GM19468 (cell line): ENCODE measurements at regions not wholly inside any gene's neighbourhood (a gene's known extent, or its start where the extent isn't known, plus 50 kb on each side); places are given as distances from the start of the nearest gene placed in this dataset.
"Not testable (repeated sequence)": the region's sequence is repeated elsewhere in the genome, so short reads cannot be mapped to it uniquely, and the experiment has no call there.

ENCODE experiments used
- ATAC-seq: cut with Tn5 transposase; IDR thresholded peaks from one replicate; pipeline ENCODE4 v1.9.1; 2021; ENCODE audit warnings: mild to moderate bottlenecking, moderate library complexity, moderate number of reproducible peaks; ENCODE audit not compliant: unreplicated experiment; ENCODE audit errors: extremely low read depth

GRCh38 chr4:138113819-138114400 lies 128.2 kb downstream of the SLC7A11 start:
- ATAC-seq = no peak

DNA sequence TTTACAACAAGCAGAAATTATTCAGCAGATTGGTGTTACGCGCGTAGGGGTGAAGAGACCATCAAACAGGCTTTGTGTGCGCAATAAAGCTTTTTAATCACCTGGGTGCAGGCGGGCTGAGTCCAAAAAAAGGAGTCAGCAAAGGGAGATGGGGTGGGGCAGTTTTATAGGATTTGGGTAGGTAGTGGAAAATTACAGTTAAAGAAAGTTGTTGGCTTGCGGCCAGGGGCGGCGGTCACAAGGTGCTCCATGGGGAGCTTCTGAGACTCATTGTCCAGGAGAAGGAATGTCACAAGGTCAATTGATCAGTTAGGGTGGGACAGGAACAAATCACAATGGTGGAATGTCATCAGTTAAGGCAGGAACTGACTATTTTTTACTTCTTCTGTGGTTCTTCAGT lies 129.3 kb downstream of the SLC7A11 start:
- not testable (repeated sequence) for ATAC-seq

- ATAC-seq = no peak
These were observed 129.8 kb downstream of the SLC7A11 start for GRCh38 chr4:138112389-138112788.

DNA sequence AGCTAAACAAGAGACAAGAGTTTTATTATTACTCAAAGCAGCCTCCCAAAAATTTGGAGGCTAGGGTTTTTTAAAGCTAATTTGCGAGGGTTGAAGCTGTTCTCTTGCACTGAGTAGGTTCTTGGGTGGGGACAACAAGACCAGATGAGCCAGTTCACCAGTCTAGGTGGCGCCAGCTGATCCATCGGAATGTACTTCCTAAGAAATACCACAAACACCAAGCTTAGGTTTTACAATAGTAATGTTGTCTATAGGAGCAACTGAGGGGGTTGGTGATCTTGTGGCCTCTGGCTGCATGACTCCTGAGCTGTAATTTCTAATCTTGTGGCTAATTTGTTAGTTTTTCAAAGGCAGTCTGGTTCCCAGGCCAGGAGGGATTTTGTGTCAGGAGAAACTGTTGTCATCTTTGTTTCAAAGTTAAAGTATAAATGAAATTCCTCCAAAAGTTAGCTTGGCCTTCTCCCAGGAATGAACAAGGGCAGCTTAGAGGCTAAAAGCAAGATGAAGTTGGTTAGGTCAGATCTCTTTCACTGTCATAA lies 130.6 kb downstream of the SLC7A11 start:
- no peak for ATAC-seq

DNA sequence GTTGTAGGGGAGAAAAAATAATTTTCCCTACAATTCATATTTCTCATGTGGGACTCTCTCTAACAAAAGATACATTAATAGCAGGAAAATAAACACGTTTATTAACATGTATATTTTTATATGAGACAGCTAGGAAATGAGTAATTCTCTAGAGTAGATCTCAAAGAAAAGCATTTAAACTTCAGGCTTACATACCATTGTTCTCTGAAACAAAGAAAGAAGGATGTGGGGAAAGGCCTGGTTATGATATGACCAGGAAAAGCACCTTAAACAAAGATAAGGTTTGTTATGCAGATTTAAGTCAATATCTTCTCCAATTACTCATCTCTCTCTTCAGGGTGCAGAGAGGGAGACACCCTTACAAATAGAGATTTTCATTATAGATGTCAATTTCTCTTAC lies 131.3 kb downstream of the SLC7A11 start:
- ATAC-seq = no peak

DNA sequence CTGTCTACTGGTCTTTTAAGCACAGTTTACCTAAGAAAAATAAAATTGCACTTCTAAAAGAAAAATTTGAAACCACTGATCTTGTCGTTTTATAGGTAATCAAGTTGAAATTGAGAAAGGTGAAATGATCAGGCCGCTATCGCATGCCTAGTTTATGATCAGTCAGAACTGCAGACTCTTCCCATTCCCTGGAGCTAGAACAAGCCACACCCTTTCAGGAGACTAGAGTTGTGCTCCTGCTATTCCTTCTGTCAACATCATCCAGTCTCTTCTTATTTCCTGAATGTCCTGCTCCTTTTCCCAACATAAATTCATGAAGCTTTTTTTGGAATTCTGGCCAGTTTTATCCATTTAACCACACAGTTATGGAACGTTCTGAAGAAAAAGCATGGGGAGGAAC lies 135.1 kb downstream of the SLC7A11 start:
- ATAC-seq = no peak

- no peak for ATAC-seq
These were observed 136.8 kb downstream of the SLC7A11 start for GRCh38 chr4:138105331-138105730.

- ATAC-seq = no peak
These were observed 137.9 kb downstream of the SLC7A11 start for GRCh38 chr4:138104284-138104680.

DNA sequence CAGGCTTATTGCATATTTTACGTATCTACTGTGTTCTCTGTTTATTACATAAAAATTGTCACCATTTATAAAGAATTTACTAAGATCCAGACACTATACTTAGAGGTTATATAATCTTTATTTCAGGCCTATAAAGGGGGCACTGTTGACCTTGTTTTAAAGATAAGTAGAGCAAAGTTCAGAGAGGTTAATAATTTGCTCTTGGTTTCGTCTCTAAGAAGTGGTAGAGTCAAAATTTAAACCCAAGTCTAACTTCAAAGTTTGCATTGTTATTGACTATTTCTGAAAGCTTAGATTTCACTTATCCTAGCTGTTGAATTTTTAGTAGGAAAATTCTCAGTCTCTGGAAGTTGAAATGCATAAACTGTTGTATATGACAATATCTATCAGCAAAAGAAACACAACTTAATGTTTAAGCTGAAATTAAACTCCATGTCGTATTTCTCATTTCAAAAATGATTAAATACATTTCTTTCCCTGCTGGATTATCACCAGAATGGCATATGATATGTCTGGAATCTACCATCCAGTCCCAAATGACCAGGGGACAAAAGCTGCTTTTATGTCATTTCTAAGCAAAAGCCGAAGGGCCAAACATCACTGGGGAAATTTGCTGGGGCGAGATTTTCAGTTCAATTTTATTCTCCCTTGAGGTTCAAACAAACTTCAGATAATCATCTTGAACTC lies 138.4 kb downstream of the SLC7A11 start:
- peak; percentile 53 for ATAC-seq

DNA sequence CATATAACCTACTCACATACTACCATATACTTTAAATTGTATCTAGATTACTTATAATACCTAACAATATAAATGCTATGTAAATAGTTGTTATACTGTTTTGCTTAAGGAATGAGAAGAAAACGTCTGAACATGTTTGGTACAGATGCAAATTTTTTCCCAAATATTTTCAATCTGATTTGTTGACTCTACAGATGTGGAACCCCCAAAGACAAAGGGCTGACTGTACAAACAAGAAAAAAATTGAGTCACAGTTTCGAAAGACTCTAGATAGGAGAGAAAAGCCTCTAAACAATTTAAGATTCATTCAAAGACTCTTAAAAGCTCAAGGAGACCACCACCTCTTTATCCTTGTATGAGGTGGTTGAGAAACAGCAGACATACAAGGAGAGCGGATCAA lies 142.8 kb downstream of the SLC7A11 start:
- no peak for ATAC-seq

DNA sequence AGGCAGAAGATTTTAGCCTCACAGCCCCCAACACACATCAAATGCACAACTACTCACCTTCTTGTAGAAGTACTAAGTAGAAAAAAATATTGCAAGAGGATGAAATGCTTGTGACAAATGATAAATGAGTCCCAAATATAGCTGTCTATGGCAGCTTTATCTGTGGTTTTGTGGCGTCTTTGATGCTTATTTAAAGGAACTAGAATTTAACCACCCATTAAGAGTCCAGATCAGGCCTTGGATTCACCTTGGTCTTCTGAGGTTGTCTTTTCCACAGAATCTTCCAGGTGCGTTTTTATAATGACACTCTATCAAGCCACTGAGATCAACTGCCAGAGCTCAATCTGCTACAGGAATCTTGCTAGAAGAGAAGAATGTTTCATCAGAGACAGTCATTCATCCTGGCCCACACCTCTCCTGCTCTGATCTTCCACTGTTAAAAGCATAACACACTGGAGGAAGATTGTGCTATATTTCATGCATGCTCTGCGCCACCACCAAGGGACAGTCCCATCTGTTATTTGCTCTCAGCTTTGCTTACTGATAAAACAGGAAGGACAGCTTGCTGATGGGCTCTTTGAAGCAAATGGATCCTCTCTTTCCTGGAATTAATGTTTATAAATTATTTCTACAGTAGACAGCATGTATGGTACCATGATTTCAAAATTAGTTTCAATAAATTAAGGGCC lies 144.1 kb downstream of the SLC7A11 start:
- no peak for ATAC-seq

- no peak for ATAC-seq
These were observed 145.6 kb downstream of the SLC7A11 start for GRCh38 chr4:138096384-138097062.

DNA sequence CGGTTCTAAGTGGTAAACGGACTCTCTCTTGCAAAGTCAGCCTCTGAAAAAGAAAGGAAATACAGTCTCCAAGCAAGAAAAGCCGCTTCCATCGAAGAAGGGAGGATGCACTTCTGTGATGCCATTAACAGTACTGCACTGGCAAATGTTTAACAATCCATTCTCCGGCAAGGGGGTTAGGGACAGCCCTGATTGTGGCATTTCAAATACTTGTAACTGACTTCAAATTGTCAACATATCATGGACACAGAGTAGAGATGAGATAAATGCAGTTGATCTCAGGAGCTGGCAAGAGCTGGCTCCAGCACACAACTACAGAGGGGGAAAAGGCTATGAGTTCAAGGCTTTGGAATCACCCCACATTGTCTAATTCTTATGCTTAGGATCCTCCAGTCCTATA lies 146.8 kb downstream of the SLC7A11 start:
- no peak for ATAC-seq

DNA sequence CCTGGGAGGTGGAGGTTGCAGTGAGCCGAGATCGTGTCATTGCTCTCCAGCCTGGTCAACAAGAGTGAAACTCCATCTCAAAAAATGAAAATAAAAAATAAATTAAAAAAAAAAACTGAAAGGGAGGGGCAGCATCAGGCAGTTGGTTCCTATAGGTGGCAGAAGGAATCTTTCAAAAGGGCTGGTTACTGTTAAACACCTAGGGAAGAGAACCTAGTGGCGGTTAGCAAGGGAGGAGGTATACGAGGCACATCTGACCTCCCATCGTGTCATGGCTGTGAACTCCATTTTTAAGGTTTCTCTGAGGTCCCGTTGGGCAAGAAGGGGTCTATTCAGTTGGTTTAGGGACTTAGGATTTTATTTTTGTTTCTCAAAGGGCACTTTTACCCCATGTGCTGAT lies 150.1 kb downstream of the SLC7A11 start:
- ATAC-seq = no peak

DNA sequence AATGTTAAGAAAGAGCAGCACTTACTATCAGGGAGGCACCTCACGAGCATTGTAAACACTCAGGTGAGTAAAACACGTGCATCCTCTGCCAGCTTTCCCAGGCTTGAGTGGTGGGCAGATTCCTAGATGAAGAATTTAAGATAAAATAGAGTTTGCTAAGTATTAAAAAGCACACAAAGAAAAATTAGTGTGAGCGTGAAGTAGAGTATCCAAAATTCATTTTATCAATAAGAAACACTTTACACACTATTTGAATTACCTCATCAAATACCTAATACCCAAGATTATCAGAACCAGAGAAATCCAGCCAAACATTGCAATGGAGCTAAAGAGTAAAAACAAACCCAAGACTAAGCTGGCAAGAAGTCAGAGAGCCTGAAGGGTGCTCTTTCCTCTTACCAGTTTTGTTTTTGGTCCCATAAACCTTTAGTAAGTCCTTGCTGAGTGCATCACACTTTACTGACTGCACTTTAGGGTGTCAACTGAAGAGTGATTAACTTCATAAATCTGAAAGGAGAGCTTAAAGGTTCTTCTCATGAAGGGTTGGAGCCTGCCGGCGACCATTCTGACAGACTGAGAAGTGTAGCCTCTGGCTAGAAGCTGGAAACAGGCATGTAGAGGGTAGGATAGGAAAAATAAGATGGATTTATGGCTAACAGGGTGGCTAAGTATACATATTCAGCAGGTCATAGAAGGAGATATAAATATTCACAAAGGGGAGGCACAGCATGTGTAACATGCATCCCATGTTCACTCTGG lies 151.1 kb downstream of the SLC7A11 start:
- no peak for ATAC-seq

- ATAC-seq = no peak
These were observed 151.8 kb downstream of the SLC7A11 start for GRCh38 chr4:138090150-138090917.

GRCh38 chr4:138088449-138089208 lies 153.5 kb downstream of the SLC7A11 start:
- ATAC-seq = no peak

DNA sequence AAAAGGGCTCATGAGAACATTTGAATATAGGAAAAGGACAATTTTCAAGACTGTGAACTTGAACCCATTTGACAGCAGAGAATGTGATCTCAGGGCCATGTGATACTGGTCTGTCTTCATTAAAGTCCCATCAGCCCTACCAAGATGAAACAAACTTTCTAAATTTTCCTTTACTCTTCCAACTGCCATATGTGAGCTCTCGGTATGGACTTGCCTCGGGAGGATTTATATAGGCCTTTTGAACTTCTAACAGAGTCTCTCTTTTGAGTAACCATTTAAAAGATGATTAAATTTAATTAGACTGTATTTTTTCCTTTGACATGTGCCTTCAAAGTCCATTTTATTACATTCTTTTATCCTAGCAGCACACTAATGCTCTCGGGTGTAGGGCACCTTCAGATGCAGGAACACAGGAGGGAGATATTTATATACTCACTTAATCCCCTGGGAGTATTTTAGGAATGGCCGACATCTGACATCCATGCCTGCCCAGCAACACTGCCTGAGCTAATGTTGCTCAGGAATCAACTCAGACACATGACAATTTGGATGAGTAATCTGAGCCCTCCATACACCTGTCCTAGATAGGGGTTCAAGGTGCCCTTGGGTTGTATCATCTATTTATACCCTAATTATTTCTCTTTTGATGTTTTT lies 155.0 kb downstream of the SLC7A11 start:
- no peak for ATAC-seq
